Stimulated activated CD8-positive, alpha-beta memory T cell treated with anti-CD3 and anti-CD28 coated beads, Interleukin-15, amount 100 ng/mL, for 1 hour (primary cell): ENCODE measurements at regions not wholly inside any gene's neighbourhood (a gene's known extent, or its start where the extent isn't known, plus 50 kb on each side); places are given as distances from the start of the nearest gene placed in this dataset.

Experiments used
- DNase-seq: peaks from one replicate; pipeline ENCODE4 v3.0.0-alpha.2; 2020; ENCODE audit warnings: low read depth

DNA sequence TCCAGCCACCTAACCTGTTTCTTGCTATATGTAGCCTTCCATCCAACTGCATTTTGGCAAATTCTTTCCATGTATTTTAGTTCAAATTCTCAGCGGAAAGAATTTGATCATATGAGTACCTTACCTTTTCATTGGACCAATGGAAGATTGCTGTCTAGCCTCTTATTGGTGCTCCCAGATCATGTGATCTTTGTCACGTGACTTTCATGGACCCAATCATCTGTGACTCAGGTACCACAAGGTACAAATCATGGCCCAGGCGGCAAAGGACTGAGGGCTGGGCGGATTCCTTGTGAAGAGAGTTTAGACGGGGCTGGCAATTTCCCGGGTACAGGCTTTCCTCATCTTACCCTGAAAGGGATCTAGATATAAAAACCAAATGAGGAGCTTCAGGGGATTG lies 85.9 kb upstream of the TBX20 start:
- DNase-seq: no peak

DNA sequence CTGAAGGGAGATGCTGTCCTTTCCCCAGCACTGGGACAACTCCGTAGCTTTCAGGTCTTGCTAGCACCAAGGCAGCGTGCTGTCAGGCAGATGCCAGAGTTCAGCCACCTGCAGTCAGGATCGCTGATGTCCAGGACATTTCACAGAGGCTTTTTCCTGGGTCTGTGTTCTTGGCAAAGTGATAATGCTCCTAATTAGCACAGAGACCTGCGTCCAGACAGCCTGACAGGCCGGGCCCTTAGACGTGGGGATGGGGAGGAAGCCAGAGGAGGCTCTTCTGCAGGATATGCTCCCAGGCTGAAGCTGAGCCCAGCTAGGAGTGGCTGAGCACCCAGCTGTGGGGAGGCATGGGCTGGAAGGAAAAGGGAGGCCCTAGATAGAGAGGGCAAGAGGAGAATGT lies 82.5 kb upstream of the TBX20 start:
- DNase-seq: no peak

- DNase-seq: no peak
These were observed 80.6 kb upstream of the TBX20 start for GRCh38 chr7:35334506-35334905.

DNA sequence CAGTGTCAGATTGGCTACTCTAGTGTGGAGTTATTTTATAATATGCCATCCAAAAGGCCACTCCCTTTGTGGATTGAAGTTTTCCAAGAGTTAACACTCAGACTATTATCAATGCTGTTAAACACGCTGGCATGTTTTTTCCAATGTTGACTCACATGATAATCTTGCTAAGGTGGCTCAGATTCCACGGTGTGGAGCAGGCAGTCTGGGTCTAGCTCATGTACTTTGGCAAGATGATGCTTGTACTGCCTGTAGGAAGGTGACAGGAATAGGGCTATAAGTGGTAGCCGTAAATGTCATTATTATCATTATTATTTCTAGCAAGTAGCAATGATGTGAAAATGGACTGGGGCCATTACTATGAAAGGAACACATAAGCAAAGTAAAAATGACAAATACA lies 79.4 kb upstream of the TBX20 start:
- DNase-seq: no peak

DNA sequence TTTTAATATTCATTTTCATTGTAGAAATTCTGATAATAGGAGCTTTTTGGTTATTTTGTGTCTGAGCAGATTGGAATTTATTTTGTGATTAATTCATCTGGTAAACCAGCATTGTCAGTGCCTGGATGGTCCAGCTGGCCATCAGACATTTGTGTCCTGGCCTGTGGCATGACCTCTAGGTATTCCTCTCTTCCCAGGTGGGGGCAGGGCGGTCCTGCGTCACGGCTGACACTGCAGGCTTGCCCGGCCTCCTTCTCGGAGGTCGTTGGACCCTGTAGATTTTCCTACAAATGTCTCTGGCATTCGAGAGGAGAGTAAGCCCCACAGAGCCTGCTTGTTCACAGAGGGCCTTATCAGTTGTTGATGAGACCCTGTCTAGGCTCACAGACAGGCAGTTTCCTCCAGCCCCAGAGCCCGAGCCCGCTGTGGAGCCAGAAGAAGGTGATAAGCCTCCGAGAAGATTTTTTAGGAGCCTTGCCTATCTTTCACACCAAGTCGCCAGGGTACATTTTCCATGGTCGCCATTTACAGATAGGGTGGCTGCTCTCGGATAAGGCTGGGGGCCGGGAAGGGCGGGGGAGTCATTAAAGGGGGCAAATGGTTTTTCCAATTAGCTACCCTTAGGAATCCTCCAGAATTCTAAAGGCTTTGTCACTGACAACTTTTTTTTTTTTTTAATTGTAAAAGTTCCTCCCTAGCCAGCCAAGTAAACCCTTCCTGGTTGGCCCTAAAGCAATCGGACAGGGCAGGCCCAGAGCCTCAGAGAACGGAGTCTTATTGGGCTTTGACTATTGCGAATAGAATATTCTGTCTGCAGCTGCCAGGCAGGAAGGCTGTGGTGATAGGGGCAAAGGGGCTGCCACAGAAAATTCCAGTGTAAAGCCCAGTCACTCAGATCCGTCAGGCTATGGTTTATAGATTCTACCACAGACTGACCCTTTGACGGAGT lies 78.1 kb upstream of the TBX20 start:
- DNase-seq: no peak

- DNase-seq: no peak
These were observed 75.1 kb upstream of the TBX20 start for GRCh38 chr7:35329026-35329425.

DNA sequence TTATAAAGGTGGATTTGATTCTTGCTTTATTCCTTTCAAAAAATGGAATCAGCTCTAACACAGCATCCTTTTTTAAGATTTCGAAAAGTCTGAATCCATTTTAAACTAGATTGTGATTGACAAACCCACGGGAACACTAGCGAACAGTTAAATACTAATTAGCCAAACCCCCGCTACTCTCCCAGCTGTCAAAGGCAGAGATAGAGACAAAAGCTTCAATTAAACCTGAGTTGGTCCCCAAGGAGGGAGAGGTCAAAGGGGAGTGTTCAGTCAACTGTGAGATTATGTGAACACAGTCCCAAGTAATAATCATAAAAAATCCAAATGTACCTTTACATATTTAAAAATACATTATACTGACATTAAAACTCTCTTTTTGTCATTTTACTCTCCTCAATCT lies 65.7 kb upstream of the TBX20 start:
- no peak for DNase-seq

- no peak for DNase-seq
These were observed 62.6 kb upstream of the TBX20 start for GRCh38 chr7:35316549-35316948.

GRCh38 chr7:35315517-35315916 lies 61.6 kb upstream of the TBX20 start:
- no peak for DNase-seq

DNA sequence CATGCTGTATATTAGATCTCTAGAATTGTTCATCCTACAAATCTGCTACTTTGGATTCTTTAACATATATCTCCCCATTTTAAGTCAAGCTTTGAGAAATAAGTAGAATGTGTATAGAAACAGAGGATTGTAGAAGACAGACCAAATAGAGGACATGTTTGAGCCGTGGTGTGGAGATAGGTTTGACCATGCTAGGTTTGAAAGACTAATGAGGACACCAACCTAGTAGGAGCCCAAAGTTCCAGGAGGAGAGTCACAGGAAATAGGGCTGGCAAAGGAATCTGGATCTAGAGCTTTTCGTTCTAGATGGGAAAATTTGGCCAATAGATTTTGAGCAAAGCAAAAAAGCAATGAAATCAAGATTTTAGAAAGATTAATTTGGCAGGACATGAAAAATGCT lies 60.5 kb upstream of the TBX20 start:
- no peak for DNase-seq

DNA sequence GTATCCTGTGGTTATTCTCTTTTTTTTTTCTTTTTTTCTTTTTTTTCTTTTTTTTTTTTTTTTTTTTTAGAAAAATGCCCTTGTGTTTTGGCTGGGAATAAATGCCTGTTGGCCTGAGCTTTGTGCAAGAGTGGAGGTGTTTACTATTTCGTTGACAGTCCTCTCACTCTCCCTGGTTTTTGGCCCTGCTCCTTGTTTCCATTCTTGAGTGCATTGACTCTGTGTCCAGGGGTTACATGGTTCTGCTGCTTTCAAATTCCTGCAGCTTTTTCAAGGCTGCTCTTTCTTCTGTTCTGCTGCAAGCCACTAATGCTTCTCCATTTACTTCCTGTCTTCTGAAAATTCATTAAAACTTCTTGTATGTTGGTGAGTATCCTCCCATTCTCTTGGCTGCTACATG lies 59.7 kb upstream of the TBX20 start:
- DNase-seq: no peak
